ENCODE measurements at regions not wholly inside any gene's neighbourhood (a gene's known extent, or its start where the extent isn't known, plus 50 kb on each side); places are given as distances from the start of the nearest gene placed in this dataset.

DNA sequence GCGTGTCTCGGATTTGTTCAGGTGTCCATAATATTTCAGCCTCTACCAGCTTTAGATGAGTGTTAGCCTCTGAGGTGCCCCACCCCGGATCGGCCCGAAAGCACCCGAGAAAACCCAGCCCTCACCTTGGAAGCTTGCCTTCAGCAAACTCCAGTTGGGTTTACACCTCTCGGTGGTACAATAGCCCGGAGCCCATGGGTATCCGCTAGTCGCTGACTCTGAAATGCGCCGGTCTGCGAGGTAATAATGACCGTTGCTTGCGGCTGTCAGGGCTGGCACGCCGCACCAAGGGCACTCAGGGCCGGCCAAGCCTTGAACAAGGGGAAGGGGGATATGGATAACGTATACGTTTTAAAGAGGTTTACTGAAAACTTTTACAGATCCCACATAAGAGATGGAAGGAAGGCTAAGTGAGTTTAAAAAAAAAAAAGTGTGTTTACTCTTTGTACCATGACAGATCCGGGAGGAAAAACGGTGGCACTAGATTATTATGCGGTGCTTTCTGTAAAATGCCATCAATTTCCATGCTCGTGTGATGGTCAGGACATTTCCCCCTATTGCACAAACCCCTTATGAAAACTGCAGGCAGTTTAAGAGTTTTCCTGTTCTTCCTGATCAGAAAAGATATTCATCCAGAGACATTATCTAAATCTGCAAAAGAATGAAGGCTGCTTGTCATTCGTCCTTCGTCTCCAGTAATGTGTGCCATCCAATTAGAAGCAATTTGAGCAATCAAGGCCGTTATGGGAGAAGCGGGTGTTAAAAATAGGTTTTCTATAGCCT lies 124.2 kb downstream of the TMEM161B start:
- no peak for DNase-seq (ENCODE audit: low read depth)

- DNase-seq (ENCODE audit: low read depth), result no peak
Observed at GRCh38 chr5:88143693-88144218, 124.9 kb downstream of the TMEM161B start.

DNA sequence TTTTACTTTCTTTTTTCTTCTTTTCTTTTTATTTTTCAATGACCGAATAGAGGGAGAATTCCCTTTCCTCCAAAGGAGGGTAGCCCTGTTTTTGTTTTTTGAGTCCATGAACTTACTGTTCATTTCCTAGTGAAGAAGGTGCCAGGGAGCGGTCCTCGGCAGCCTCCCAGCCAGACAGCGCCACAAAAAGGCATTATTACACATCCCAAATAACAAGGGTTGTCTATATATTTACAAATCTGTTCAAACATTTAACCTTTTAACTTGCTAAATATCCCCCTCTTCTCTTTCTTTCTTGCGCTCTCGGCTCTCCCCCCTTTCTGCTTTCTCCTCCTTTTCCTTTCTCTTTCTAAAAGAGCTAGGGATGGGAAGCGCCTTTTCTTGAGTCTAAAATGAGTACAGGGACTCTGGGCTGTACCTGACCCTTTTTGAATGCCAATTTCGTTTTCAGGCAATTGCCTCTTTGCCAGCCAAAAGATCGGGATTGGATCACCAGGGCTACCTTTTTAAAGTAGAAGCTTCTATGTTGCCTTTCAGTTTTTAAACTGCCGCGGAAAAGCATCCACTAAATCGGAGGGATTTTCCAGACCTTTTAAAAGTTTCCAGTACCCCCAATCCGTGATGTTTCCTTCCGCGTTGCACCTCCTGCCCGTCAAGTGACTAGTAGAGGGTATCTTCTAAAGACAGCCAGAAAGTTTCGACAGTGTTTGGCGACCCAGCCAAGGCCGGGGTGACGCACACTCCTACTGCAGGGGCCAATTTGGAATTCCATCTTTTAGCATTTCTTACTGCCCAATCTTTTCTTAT lies 125.6 kb downstream of the TMEM161B start:
- DNase-seq (ENCODE audit: low read depth), result no peak

GRCh38 chr5:88142636-88142885 lies 126.1 kb downstream of the TMEM161B start:
- DNase-seq (ENCODE audit: low read depth), result no peak

GRCh38 chr5:88140856-88141752 lies 127.5 kb downstream of the TMEM161B start:
- peak; percentile 86 for DNase-seq (ENCODE audit: low read depth)

DNA sequence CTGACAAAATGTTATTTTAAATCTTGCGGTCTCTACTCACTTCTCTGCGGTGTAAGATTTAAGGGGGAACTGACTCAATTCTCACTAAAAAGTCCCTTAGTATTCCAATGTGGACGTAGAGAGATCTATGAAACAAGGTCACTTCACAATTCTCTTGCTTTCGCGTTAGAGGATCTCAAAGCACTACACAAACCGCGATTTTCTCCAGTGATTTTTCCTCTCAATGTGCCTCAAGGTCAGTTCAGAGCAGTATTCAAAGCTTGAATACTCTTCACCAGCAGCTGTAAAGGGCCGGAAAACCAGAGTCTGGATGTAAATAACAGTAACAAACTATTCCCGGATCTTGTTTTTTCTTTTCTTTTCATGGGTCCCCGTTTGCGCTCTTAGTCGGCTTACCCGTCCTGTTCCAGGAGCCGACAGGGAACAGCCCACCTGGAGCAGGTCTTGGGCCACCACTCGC lies 128.2 kb downstream of the TMEM161B start:
- DNase-seq (ENCODE audit: low read depth), result no peak

DNA sequence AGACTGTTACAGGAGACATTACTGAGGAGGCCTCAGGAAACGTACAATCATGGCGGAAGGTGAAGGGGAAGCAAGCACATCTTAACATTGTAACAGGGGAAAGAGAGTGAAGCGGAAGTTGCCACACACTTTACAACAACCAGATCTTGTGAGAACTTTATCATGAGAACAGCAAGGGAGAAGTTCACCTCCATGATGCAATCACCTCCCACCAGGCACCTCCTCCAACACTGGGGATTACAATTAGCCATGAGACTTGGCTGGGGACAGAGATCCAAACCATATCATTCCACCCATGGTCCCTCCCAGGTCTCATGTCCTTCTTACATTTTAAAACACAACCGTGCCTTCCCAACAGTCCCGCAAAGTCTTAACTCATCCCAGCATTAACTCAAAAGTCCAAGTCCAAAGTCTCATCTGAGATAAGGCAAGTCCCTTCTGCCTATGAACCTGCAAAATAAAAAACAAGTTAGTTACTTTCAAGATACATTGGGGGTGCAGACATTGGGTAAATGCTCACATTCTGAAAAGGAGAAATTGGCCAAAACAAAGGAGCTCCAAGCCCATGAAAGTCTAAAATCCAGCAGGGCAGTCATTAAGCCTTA lies 138.3 kb downstream of the TMEM161B start:
- DNase-seq (ENCODE audit: low read depth), result no peak

DNA sequence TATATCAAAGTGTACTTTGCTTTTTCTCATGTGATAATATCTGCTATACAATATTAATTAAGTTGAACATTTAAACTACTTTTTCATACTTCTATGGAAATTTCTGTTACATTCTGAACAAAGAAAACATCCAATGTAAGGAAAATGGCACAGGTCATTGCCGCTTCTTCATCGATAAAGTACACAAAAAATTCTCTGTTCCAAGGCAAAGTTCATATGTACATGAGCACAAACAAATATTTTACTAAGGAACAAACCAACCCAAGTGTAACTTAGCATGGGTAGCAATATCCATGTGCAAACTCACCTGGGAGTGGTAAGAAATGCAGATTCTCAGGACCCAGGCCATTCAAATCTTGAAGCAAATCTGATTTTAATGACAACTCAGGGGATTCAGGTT lies 139.8 kb downstream of the TMEM161B start:
- no peak for DNase-seq (ENCODE audit: low read depth)

- no peak for DNase-seq (ENCODE audit: low read depth)
Observed at GRCh38 chr5:88119535-88120125, 149.0 kb downstream of the TMEM161B start.

DNA sequence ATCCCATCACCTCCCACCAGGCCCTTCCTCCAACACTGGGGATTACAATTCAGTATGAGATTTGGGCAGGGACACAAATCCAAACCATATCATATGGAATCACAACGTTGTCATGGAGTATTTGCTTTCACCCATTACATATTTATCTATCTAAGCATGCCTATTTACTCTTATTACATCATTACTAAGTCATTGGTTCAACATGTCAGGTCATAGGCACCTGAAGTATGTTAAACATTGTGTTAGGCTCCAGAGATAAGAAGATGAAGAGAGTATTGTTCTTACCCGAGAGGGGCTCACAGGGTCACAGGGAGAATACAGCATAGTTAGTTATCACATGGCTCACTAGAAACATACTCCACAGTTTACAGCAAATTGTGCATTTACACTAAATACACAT lies 150.5 kb downstream of the TMEM161B start:
- DNase-seq (ENCODE audit: low read depth), result no peak

GRCh38 chr5:88117546-88117945 lies 151.1 kb downstream of the TMEM161B start:
- no peak for DNase-seq (ENCODE audit: low read depth)

DNA sequence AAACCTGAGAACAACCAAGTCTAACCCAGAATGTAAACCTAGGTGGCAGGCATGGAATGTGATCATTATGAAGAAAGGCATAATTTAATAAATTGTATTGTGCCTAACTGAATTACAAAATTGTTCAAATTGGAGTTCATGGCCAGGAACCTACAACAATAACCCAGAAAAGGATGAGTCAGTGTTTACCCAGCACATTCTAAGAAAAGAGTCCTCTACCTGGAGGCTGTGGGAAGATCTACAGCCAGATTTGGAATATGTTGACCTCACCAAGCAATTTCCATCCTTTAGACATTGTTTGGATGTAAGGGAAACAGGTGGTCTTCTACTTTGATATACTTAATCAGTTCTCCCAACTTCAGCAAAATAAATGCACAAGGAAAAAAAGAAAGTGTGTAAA lies 152.2 kb downstream of the TMEM161B start:
- no peak for DNase-seq (ENCODE audit: low read depth)

GRCh38 chr5:88115211-88115610 lies 153.4 kb downstream of the TMEM161B start:
- DNase-seq (ENCODE audit: low read depth), result no peak

GRCh38 chr5:88113429-88113828 lies 155.2 kb downstream of the TMEM161B start:
- DNase-seq (ENCODE audit: low read depth), result no peak

- no peak for DNase-seq (ENCODE audit: low read depth)
Observed at GRCh38 chr5:88109818-88110217, 158.8 kb downstream of the TMEM161B start.

DNA sequence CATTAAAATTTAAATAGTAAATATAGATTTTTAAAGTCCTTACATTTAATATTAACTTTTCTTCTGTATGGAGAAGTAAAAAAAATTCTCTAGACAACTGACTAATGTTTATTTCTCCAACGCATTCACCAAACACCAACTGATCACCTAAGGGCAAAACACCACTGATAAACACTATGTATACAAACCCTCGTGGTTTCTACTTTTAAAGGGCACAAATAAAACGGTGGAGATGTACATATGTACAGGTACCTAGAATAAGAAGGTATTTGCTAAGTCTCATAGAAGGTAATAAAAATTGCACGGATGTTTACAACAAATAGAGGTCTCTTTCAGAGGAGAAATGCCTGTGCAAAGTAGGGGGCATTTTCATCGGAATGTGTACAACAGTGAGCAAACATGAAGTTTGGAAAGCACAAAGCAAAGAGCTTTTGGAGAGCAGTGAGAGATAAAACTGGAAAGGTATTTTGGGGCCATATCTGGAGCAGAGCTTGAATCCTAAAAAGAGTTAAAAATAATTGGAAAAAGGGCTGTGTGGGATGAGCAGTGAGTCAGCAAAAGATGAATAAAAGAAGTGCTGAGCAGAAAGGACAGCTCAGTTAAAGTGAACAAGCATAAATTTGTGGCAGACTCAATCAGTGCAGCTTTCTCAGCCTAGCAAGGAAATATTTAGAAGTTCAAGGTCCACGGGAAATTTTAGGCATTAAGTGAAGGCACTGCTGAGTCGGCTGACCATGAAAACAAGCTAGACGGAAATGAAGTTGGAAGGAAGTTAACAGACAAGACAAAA lies 160.0 kb downstream of the TMEM161B start:
- no peak for DNase-seq (ENCODE audit: low read depth)

DNA sequence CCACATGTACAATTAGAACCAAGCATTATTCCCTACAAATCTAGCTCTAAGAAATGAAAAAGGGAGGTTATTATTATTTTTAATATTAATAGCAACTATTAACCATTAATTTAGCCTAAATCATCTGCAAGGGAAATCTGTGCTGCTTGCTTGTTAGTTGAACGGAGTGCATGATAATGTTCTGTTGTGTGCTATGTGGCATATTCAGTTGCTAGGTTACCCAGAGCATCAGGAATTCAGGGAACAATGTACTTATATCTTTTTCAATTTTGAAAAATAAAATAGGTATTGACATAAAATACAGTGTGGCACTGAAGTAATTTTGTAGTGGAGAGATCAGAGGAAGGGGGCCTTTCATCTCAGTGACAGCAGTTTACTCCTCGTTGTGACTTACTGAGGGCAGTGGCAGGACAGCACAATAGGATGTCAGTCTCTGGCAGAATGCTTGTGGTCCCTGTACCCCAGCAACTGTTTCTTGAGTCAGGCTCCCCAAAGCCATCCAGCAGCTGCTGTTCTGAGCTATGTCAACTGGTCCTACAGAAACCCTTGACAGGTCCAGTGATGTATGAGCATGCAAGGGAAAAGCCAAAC lies 173.6 kb downstream of the TMEM161B start:
- DNase-seq (ENCODE audit: low read depth), result no peak

DNA sequence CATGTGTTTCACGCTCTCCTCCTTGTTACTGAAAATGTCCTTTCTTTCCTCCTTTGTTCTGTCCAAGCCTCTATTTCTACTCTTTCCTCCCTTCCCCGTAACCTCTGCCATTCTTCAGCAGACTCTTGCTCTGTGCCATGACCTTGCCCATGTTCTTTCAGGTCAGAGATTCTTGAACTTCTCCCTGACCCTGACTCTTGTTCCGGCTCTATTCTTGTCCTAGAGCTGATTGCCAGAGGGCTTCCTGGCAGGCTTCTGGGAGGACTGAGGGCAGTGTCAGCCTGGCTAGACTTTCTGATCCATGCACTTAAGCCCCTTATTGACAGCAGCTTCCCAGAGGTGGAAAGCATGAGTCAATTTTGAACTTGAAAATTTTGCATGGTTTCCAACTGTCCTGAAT lies 174.2 kb downstream of the TMEM161B start:
- DNase-seq (ENCODE audit: low read depth), result no peak

- no peak for DNase-seq (ENCODE audit: low read depth)
Observed at GRCh38 chr5:88093765-88094164, 174.9 kb downstream of the TMEM161B start.

- no peak for DNase-seq (ENCODE audit: low read depth)
Observed at GRCh38 chr5:88092958-88093605, 175.6 kb downstream of the TMEM161B start.
